ENCODE measurements at regions not wholly inside any gene's neighbourhood (a gene's known extent, or its start where the extent isn't known, plus 50 kb on each side); places are given as distances from the start of the nearest gene placed in this dataset.

DNA sequence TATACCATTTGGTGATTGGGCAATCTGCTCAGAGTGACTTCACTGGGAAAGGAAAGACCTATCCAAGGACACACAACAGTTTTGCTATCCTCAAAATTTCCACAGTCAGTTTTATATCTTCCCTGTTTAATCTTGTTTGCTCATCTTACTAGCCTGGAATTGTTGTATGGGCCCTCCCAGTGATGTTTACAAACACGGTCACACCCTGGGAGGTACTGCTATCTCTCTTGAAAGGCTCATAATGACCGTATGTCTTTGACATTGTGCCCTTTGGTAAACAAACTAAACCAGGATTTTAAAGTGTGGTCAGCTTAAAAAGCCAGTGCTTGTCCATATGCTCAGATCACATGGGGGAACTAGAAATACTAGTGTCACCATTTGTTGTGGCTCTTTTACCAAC lies 277.0 kb downstream of the CDH2 start:
- no peak for DNase-seq (ENCODE audit: low spot score, unreplicated experiment)
- no peak overlapping the region for H3K27ac Mint-ChIP-seq
- peaks cover 19% of the 10 kb centered on the region for H3K4me1 Mint-ChIP-seq (ENCODE audit: low read depth)
- TF ChIP-seq, protein P1, sequence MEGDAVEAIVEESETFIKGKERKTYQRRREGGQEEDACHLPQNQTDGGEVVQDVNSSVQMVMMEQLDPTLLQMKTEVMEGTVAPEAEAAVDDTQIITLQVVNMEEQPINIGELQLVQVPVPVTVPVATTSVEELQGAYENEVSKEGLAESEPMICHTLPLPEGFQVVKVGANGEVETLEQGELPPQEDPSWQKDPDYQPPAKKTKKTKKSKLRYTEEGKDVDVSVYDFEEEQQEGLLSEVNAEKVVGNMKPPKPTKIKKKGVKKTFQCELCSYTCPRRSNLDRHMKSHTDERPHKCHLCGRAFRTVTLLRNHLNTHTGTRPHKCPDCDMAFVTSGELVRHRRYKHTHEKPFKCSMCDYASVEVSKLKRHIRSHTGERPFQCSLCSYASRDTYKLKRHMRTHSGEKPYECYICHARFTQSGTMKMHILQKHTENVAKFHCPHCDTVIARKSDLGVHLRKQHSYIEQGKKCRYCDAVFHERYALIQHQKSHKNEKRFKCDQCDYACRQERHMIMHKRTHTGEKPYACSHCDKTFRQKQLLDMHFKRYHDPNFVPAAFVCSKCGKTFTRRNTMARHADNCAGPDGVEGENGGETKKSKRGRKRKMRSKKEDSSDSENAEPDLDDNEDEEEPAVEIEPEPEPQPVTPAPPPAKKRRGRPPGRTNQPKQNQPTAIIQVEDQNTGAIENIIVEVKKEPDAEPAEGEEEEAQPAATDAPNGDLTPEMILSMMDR (IDR thresholded peaks at IDR 0.05; ENCODE audit: unreplicated experiment), result no peak
- peaks cover 5% of the 10 kb centered on the region for H3K9me3 Mint-ChIP-seq (ENCODE audit: low read depth)
- H3K4me3 Mint-ChIP-seq (ENCODE audit: low read depth), result no peak overlapping the region
- H3K27me3 Mint-ChIP-seq, result peaks cover 51% of the 10 kb centered on the region
- H3K36me3 Mint-ChIP-seq (ENCODE audit: insufficient read depth), result no peaks in the 10 kb centered on the region

DNA sequence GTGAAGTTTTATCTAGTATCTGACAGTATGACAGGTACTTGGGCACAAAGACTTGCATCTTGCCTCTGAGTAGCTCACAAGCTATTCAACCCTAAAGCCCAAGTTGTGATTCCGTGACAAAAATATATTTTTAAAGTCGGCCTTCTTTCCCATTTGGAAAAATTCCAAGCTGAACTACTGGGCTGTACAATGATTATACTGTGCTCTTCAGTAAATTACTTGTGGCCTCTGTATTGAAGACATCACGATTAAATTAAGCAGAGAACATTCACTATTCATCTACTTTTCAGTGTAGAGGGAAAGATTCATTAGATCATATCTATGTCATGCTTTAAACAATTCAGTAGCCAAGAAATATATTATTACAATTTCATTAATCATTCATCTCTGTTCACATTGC lies 282.2 kb downstream of the CDH2 start:
- Mint-ChIP-seq H3K27ac (no peak overlapping the region), H3K9me3 (ENCODE audit: low read depth) (peaks cover 3% of the 10 kb centered on the region), H3K4me1 (ENCODE audit: low read depth) (peaks cover 5% of the 10 kb centered on the region), H3K4me3 (ENCODE audit: low read depth) (no peak overlapping the region), H3K36me3 (ENCODE audit: insufficient read depth) (no peaks in the 10 kb centered on the region), H3K27me3 (peaks cover 40% of the 10 kb centered on the region)
- TF ChIP-seq, protein P1 (IDR thresholded peaks at IDR 0.05; ENCODE audit: unreplicated experiment), result no peak
- DNase-seq (ENCODE audit: low spot score, unreplicated experiment), result no peak

DNA sequence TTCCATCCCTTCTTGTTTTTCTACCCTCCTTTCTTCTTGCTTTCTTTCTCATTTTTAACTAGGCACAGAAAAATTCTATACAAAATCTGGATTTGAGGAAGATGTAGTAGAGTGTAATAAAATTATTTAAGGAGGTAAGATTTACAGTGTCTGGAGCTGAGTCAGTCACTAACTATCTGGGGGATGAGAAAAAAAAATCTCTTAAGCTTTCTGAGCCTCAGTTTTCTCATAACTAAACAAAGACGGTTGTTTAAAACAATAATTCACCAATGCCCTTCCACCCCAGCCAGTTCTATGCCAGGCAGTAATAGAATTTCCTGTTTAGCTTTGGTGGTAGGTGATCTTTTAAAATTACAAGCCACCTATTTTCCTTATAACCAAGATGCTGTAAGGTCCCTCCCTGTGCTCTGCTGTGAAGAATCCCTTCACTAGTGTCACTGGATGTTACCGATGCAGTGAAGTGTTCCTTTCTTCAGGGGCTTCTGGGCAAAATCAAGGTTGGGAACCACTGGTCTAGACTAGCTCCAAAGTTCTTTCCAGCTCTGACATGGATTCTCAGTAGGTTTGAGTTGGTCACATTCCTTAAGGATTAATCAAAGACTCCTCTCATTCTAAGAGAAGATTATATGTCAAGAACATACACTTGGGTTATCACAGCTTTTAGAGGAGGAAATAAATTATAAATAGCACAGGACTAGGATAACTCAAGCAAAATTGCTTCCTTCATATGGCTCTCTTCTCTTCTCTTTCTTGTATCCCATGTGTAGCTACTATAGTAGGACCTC lies 289.0 kb downstream of the CDH2 start:
- no peaks in the 10 kb centered on the region for H3K36me3 Mint-ChIP-seq (ENCODE audit: insufficient read depth)
- DNase-seq (ENCODE audit: low spot score, unreplicated experiment), result no peak
- H3K4me3 Mint-ChIP-seq (ENCODE audit: low read depth), result no peak overlapping the region
- no peaks in the 10 kb centered on the region for H3K4me1 Mint-ChIP-seq (ENCODE audit: low read depth)
- peaks cover 39% of the 10 kb centered on the region for H3K27me3 Mint-ChIP-seq
- peaks cover 3% of the 10 kb centered on the region for H3K9me3 Mint-ChIP-seq (ENCODE audit: low read depth)
- TF ChIP-seq, protein P1 (IDR thresholded peaks at IDR 0.05; ENCODE audit: unreplicated experiment), result no peak
- H3K27ac Mint-ChIP-seq, result no peak overlapping the region

DNA sequence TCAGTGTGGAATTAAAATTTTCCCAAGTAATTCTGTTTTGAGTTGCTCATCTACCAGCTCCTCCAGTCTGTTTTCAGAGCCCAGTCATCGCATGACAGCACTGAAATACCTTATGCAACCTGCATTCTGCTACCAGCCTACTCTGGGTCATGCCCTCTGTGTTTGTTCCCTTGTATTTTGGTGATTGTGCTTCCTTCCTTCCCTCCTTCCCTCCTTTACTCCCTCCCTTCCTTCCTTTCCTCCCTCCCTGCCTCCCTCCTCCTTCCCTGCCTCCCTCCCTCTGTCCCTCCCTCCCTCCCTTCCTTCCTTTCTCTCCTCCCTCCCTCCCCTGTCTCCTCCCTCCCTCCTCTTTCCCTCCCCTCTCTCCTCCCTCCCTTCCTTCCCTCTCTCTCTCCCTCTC lies 289.6 kb downstream of the CDH2 start:
- TF ChIP-seq, protein P1 (IDR thresholded peaks at IDR 0.05; ENCODE audit: unreplicated experiment), result no peak
- H3K4me1 Mint-ChIP-seq (ENCODE audit: low read depth), result no peaks in the 10 kb centered on the region
- H3K27ac Mint-ChIP-seq, result no peak overlapping the region
- H3K9me3 Mint-ChIP-seq (ENCODE audit: low read depth), result peaks cover 3% of the 10 kb centered on the region
- no peak for DNase-seq (ENCODE audit: low spot score, unreplicated experiment)
- H3K4me3 Mint-ChIP-seq (ENCODE audit: low read depth), result no peak overlapping the region
- H3K27me3 Mint-ChIP-seq, result peaks cover 45% of the 10 kb centered on the region
- no peaks in the 10 kb centered on the region for H3K36me3 Mint-ChIP-seq (ENCODE audit: insufficient read depth)

DNA sequence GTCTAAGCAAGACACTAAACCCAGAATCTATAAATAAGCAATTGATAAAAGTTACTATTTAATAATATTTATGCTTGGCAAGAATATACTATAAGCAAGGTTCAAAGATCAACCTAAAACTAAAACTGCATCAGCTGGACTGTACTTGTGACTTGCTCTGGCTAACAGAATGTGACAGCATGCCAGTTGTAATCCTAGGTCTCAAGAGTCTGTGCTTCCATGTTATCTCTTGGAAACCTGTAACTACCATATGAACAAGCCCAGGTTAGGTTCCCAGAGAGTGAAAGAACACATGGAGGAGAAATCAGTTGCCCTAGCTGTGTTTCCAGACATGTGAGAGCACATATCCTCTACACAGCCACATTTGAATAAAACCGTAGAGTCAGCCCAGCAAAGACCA lies 297.4 kb downstream of the CDH2 start:
- TF ChIP-seq, protein P1 (IDR thresholded peaks at IDR 0.05; ENCODE audit: unreplicated experiment), result no peak
- H3K4me1 Mint-ChIP-seq (ENCODE audit: low read depth), result no peaks in the 10 kb centered on the region
- DNase-seq (ENCODE audit: low spot score, unreplicated experiment), result no peak
- H3K9me3 Mint-ChIP-seq (ENCODE audit: low read depth), result no peaks in the 10 kb centered on the region
- H3K27ac Mint-ChIP-seq, result no peak overlapping the region
- H3K27me3 Mint-ChIP-seq, result peaks cover 32% of the 10 kb centered on the region
- H3K4me3 Mint-ChIP-seq (ENCODE audit: low read depth), result no peak overlapping the region
- H3K36me3 Mint-ChIP-seq (ENCODE audit: insufficient read depth), result no peaks in the 10 kb centered on the region
